ENCODE measurements at regions not wholly inside any gene's neighbourhood (a gene's known extent, or its start where the extent isn't known, plus 50 kb on each side); places are given as distances from the start of the nearest gene placed in this dataset.

DNA sequence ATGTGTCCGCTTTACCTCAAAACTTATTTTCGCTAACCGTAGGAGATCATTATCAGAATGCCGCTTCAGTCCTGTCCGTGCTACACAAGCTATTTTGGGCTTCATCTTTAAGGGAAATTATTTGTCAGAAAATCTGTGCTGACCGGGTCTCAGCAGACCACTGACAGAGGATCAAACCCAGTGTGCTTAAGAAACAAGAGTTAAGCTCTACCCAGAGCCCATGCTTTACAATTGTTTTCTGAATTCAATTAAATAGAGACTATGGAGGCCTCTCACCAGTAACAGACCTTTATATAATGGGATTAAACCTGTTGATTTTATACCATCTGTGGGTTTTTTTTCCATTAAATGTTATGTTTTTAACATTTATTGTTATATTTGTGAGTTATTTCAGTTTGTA lies 1956.7 kb upstream of the PIK3C3 start:
- intact Hi-C loops (cut with DNase I): no loop called here

GRCh38 chr18:39994498-39994897 lies 1960.5 kb upstream of the PIK3C3 start:
- H3K27me3 ChIP-seq: no peaks in the 10 kb centered on the region
- no peak overlapping the region for H3K27ac ChIP-seq
- no peaks in the 10 kb centered on the region for H3K4me1 ChIP-seq (ENCODE audit: insufficient read depth)
- intact Hi-C loops (cut with DNase I): no loop called here
- WGBS, 3 donors: 87 to 93% (median 89%) methylated on average over 2 of the region's 2 CpGs
- H3K9me3 ChIP-seq: no peaks in the 10 kb centered on the region
- TF ChIP-seq CTCF (IDR thresholded peaks at IDR 0.05) (no peak), POLR2A (IDR thresholded peaks at IDR 0.05) (no peak), EP300 (IDR thresholded peaks at IDR 0.05) (no peak)
- no peak for DNase-seq
- no peak overlapping the region for H3K4me3 ChIP-seq
- H3K36me3 ChIP-seq: no peaks in the 10 kb centered on the region

More for the DNA sequence above, 1956.7 kb upstream of the PIK3C3 start:
- no peaks in the 10 kb centered on the region for H3K36me3 ChIP-seq
- no peak overlapping the region for H3K4me3 ChIP-seq
- 92 to 94% (median 93%) methylated on average over 6 of the region's 6 CpGs for WGBS, 3 donors
- H3K27ac ChIP-seq: no peak overlapping the region
- no peaks in the 10 kb centered on the region for H3K4me1 ChIP-seq (ENCODE audit: insufficient read depth)
- H3K27me3 ChIP-seq: no peaks in the 10 kb centered on the region
- no peak for TF ChIP-seq POLR2A (IDR thresholded peaks at IDR 0.05)
- TF ChIP-seq CTCF (IDR thresholded peaks at IDR 0.05): no peak
- no peak for TF ChIP-seq EP300 (IDR thresholded peaks at IDR 0.05)
- DNase-seq: no peak
- no peaks in the 10 kb centered on the region for H3K9me3 ChIP-seq

DNA sequence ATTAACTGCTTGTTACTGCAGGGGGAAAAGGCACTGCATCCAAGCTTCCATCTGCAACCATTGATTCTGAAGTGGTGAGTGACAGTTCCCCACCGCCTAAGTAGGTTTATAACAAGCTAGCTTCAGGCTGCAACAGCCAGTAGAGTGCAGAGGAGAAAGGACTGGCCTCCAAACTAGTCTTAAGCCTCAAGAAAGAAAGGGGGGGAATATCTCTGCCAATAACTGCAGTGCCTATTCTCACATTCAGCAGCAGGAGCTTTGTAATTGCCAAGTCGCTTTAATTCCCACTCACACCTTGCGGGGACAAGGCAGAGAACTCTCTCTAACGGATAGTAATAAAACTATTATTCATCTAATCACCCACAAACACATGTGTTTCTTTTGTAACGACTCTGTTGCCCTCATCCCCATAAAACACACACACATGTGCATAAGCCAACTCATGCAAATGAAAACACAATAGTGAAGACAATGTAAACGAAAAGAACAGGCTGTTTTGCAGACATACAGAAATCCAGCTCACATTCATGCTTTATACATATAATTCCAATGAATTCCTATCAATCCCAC lies 1963.3 kb upstream of the PIK3C3 start:
- Histone ChIP-seq H3K4me3 (no peak overlapping the region), H3K27me3 (no peaks in the 10 kb centered on the region), H3K27ac (no peak overlapping the region), H3K4me1 (ENCODE audit: insufficient read depth) (no peaks in the 10 kb centered on the region), H3K36me3 (no peaks in the 10 kb centered on the region), H3K9me3 (no peaks in the 10 kb centered on the region)
- intact Hi-C loops (cut with DNase I): no loop called here
- 59 to 63% (median 63%) methylated on average over 6 of the region's 6 CpGs for WGBS, 3 donors
- TF ChIP-seq EP300 (IDR thresholded peaks at IDR 0.05) (no peak), POLR2A (IDR thresholded peaks at IDR 0.05) (no peak), CTCF (IDR thresholded peaks at IDR 0.05) (no peak)
- no peak for DNase-seq

DNA sequence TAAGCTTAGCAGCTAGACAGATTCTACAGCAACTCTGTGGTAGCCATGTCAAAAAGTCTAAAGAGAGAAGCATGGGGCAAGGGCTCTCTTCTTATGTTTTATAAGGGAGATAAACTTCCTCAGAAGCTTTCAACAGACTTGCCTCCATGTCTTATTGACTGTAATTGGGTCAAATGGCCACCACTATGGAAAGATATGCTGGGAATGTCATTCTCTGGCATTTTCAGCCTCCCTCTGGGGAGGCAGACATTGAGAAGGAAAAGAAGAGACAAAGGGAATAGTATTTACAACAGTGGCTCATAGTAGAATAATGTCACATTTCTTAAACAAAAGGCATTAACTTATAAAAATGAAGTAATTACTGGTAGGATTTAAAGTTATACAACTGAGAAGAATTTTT lies 1964.5 kb upstream of the PIK3C3 start:
- no peak for DNase-seq
- no peaks in the 10 kb centered on the region for H3K27me3 ChIP-seq
- TF ChIP-seq CTCF (IDR thresholded peaks at IDR 0.05): no peak
- TF ChIP-seq POLR2A (IDR thresholded peaks at IDR 0.05): no peak
- no peak for TF ChIP-seq EP300 (IDR thresholded peaks at IDR 0.05)
- intact Hi-C loops (cut with DNase I): no loop called here
- no peaks in the 10 kb centered on the region for H3K36me3 ChIP-seq
- H3K4me1 ChIP-seq (ENCODE audit: insufficient read depth): no peaks in the 10 kb centered on the region
- H3K27ac ChIP-seq: no peak overlapping the region
- no peak overlapping the region for H3K4me3 ChIP-seq
- no peaks in the 10 kb centered on the region for H3K9me3 ChIP-seq

Data from ovary (tissue), 7 donors.